ENCODE measurements at regions not wholly inside any gene's neighbourhood (a gene's known extent, or its start where the extent isn't known, plus 50 kb on each side); places are given as distances from the start of the nearest gene placed in this dataset.
A peak's percentile ranks its signal among the peaks of the same experiment; 100 is the strongest.

DNA sequence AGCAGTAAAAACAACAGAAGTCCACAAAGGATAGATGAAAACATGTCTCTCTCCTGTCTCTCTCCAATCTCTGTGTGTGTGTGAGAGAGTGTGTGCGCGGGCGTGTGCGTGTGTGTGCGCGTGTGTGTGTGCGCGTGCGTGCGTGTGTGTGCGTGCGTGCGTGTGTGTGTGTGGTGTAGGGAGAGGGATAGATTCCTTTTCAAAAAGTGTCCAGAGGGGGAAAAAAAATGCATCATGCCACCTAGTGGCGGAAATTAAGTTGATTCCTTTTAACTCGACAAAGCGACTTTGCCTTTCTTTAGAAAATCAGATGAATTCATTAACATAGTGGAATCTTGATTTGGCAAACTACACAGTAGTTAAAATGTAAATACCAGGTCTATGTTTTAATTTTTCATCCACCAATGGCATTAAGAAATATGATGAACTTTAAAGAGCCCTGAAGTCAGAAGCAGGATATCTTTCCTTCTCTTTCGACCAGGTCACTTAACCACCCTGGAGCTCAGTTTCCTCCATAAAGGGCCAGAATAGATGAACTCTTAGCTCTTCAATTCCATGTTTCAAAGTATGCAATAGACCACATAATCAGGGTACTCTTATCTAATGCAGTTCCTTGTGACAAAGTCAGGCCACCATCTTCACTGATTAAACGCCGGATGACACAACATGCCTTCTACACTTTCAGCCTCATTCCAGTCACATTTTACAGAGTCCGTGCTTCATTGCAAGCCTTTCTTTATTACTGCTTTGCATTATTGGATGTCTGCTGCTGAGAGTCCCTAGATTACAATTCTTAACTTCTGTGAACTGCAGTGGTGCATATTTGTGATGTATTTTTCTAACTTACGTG lies 162.8 kb downstream of the FBXO8 start:
- DNase-seq, result peak; percentile 86

DNA sequence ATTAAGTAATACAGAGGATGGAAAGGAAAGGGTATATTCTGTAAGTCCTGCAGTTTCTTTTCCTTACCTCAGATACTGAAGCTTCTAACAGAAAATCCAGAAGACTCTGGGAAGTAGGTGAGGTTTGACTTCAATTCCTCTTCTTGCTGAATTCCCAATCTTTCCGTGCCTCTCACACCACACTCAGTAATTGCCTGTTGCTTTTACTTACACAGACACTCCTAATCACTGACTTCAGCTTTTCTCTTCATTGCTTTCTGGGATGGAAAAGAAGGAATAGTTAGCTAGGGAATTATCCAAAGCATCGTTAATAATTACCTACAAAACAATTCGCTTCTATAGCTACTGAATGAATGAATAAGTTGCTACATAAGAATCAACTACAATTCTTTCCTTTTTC lies 163.6 kb downstream of the FBXO8 start:
- DNase-seq, result peak; percentile 0

DNA sequence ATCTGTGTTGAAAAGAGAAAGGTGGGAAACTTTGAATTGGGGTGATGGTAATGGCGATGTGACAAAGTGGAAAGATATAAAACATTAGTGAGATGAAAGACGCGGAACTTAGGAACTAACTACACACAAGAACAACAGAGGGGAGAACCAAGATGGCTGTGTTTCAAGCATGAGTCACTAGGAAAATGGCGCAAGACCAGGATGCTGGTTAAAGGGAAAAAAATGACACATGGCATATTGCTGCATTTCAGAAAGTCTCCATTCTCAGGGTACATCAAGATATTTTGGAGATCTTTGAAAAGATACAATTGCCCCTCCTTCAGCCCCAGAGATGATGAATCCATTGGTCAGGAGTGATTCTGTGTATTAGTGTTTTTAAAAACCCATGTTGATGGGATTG lies 164.4 kb downstream of the FBXO8 start:
- no peak for DNase-seq

DNA sequence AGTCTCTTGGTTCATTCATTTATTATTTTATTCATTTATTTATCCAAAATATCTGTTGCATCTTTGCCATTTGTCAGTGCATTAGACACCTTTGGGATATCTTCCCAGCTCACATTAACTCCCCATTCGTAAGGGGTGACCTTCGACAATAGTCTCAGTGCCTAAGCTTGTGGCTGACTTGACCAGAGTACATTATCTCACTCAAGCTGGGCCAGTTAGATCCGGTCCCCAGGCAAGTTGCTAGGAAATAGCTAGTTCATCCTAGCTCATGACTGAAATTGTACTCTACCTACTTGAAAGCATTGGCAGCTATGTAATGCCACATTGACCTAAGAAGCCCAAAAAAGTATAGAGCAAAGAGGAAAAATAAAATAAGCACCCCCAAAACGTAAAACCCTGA lies 165.3 kb downstream of the FBXO8 start:
- no peak for DNase-seq

DNA sequence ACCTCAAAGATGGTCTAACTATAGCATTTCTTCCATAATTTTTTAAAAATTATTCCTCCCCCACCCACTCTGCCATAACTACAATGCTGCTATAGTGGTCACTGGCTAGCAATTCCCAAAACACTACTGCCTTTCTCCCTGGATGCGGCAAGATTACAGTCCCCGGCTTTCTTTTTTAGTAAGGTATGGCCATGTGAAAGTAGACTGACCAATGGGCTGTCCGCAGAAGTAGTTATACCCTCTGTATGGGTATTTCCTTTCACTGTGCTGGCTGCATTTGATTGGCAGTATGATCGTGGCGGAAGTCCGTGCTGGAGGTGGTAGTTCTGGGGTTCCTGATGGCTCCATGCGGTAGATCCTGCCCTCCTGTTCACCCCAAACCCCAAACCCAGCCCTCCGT lies 166.0 kb downstream of the FBXO8 start:
- no peak for DNase-seq

DNA sequence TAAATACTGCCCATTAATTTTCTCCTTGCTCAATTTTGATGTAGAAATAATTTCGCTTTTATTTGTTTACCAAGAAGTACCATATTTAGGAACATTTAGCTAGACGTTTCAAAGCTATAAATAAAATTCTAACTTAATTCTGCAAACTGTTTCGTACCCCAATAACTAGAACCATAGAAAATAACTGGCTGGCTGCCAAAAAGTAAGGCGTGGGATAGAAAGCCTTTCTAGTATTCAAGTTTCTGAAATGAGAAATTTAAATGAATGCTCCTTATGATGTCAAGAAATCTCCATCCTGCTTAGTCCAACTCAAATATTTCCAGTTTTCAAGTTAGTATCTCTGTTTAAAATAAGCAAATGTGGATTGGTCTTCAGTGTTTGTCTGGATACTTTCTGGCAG lies 167.4 kb downstream of the FBXO8 start:
- no peak for DNase-seq

DNA sequence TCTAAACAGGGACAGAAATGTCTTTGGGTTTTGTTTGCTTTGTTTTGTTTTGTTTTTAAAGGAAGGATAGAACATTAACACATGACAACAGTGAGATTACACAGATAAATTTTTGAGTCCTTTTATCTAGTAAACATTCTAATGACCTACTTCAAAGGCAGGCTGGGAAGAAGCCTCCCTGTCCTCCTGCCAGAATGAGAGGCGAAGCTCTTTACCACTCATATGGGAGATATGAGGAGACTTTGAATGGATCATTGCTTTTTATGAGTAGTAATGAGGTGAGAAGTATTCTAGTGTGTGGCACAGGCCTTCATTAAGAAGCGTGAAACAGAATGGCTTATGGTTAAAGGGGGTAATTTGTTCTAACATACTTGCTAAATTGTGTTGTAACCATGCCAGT lies 172.0 kb downstream of the FBXO8 start:
- DNase-seq, result no peak

DNA sequence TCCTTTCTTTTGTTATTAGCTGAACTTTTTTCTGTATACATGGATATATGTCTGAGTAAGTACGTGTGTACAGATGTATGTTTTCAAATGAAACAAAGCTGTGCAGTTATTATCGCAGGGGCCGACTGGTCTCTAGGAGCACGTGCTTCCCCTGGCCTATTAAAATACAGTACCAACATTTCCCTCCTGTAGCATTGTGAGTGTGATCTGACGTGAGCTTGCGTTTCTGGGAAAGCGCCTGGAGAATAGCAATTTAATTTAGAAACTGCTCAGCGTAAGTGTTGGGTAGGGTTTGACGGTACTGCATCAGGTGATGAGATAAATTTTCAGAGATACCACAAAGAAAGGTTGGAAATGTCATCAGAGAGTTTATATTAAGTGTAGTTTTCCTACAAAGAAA lies 173.3 kb downstream of the FBXO8 start:
- no peak for DNase-seq

DNA sequence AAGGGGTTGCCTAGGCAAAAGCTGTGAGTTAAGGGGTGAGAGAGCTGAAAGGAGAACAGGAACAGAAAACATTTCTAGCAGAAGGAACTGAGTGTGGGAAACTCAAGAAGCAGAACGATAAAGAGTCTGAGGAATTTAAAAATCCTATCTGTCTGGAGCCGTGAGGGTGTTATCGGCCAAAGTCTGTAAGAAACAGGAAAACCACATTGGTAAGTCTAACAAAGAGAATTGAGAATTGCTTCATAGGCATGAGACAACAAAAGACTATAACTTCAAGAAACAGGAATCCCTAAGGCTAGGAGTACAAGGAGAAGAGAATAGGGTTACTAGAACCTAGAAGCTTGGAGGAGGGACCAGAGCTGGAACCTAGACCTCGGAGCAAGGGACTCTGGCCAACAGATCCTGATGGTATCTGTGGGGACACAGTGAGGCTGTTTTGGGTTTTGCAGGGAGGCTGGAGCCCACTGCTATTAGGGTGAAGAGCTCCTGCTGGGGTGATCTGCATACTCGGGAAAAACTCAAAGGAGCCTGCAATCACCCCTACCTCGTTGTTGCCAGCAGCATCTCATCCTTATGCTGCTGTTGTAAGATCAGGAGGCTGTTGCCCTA lies 175.6 kb downstream of the FBXO8 start:
- DNase-seq, result no peak

DNA sequence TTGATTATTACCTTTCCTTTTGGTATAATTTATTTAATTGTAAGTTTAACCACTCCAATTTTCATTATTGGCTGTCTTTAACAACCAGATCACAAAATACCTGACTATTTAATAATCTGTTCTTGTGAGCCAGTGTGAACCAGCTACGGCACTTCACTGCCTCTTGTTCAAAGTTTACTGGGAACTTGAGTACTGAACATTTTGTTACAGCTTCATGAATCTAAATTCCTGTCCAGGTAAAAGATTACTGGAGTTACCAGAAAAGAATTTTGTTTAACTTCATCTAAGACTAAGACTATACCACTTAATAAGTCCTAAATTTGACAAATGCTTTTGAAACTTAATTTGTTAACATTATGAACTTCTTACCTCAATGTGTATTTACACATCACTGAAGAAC lies 178.3 kb downstream of the FBXO8 start:
- no peak for DNase-seq

DNA sequence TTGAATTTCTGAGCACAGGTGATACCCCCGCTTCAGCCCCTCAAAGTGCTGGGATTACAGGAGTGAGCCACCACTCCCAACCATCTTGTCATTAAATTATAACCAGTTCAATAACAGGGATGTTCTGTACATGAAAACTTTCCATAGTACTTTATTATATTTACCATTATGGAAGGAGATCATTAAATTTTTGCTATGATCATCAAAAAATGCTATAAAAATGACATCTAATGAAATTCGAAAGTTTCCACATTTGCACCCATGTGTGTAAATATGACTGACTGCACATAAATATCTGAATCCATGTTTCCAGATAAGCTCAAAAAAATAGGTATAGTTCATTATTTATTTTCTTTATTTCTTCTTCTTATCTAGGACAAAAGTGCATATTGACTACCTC lies 182.6 kb downstream of the FBXO8 start:
- no peak for DNase-seq

DNA sequence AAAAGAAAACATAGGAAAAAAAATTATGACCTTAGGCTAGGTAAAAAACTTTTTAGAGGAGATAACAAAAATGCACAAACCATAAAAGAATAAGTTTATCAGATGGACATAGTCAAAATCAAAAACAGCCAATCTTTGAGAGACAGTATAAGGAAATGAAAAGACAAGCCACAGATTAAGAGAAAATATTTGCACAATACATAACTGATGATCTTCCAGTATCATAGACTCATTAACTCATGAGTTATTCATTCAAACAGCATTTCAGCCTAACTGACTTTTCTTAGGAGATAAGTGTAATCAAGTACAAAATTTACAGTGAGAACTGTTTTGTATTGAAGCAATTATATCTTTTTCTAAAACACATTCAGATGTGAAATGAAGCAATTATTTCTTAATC lies 183.8 kb downstream of the FBXO8 start:
- DNase-seq, result no peak

DNA sequence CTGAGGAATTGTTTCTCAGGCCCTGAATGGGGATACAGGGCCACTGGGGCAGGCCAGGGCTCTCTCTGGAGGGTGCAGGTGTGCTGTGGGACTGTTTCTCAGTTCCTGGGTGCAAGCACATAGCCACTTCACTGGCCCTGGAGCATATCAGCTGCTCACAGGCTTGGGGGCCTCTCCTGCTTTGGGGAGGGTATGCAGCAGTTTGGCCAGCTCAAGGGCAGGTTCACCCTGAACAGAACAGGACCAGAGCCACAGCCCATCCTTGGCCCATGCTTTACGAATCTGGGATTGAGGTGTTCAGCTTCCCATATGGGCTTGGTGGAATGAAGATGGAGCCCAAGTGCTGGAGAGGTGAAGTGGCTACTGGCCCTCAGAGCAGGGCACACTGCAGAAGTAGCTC lies 186.5 kb downstream of the FBXO8 start:
- no peak for DNase-seq

DNA sequence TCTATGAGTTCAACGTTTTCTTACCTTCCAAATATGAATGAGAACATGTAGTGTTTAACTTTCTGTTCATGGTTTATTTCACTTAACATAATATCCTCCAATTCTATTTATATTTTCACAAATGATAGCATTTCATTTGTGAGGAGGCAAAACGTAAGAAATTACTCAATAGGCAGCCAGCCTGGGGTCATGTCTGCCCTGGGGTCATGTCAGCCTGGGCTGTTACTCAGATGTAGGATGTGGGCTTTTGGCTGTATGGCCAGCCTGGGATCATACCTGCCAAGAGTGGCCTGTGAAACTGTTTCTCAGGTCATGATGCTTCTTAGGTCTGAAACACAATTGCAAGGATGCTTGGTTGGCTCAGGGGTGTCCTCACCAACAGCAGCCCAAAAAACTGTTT lies 187.0 kb downstream of the FBXO8 start:
- no peak for DNase-seq

DNA sequence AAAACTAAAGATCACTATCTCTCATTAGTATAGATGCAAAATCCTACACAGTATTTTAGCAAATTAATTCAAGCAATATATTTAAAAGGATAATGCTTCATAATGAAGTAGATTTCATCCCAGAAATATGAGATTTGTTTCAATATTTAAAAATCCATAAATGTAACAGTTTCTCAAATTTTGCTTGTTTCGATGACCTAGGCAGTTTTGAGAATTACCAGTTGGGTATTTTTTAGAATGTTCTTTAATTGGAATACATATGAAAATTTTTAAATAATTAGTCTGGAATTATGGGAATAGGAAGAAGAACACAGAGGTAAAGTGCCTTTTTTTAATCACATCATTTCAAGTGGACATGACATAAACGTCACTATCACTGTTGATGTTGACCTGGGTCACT lies 192.3 kb downstream of the FBXO8 start:
- no peak for DNase-seq

DNA sequence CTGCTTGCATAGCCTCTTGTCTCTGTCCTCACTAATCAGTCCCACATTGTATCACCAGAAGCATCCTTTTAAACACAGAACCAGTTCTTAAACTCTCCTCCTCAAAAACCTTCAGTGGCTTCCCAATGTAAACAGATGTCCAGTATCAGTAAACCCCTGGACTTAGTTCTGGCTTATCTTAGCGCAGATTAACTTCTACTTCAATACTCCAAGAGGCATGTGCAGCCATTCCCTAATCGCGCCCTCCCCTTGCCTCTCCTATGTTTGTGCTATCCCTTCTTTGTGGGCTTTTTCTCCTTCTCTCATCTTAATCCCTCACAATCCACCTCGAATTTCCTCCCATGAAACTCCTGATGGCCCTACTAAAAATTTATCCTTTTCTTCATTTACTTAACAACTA lies 193.8 kb downstream of the FBXO8 start:
- DNase-seq, result no peak

DNA sequence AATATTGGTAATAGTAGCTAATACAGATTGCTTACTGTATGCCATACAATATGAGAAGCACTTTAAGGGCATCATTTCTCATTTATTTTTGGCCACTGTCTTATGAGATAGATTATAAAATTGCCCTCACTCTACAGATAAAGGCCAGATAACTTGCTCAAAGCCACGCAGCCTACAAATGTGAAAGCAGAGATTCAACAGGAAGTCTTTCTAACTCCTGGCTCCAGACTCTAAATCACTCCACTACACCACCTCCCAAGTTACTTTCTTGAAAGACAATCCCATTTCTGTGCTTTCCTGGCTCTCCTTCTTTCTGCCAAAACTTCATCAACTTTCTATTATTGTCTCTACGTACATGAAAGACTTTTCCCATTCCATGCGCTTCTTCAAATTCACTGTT lies 194.7 kb downstream of the FBXO8 start:
- no peak for DNase-seq

DNA sequence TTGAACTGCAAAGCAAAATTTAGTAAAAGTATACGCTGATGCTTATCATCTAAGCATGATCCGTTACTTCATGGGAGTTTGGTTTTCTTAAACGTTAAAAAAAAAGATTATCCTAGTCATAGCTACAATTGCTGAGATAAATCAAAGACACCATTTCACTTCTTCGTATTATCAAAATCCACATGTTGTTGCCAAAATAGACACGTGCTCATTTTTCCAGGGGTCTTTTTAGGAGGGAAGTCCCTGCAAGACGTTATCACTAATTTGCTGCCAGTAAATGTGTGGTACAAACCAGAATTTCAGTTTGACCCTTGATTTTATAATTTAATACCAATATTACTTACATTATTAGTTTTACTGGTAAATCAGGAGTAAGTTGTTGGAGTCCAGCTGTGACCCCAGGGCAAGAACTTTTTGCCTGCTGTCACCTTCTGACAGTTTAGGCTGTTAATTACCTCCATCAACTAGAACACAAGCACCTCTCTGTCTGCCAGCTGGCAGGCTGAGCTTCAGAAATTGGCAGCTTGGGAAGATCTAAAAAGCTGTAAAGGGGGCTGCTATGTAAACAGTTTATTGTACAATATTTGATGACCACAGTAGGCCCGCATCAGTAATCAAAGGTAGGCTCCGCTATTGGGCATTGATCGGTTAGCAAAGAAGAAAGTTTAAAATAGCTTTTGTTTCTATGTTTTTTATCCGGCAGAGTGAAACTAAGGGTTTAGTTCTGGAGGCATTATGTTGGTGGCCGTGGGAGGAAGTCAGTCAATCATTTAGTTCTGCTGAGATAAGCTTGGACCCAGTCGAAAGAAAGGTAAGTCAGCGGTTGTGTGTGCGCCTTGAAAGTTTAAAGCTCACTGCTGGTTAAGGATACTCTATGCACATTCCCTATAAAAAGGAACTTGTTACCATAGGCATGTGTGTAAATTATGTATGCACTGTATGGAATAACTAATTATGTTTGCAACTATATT lies 196.4 kb downstream of the FBXO8 start:
- no peak for DNase-seq

DNA sequence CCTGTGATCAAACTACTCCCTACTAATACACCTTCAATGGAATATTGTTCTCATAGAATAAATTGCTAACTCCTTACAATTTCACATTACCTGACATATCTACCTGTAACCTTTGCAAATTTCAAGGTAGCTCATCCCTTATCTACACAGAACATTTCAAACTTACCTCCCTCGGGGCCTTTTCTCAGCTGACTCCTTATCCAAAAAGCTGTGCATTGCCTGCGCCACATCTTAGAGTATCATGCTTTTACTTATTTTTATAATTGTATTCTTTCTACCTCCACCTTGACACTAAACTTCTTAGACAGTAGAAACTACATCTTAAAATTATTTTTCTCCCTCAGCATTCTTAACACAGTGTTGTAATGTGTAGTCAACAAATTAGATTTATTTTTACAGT lies 198.5 kb downstream of the FBXO8 start:
- DNase-seq, result no peak

DNA sequence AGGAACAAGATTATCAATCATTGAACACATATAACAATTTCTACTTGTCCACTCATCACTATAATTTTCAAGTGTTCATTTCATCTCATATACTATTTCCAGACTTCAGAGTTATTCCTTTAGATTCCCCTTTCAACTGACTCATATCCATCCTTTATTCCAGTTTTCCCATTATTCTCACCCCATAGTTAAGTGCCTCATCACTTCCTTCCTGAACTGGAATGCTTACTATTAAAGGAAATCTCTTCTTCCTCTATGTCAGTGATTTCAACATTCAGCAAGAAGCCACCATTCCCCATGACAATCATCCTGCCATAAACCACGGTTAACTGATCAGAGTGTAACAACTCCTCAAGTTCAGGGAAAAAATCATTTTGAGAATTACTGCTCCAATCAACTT lies 198.9 kb downstream of the FBXO8 start:
- DNase-seq, result peak; percentile 46

DNA sequence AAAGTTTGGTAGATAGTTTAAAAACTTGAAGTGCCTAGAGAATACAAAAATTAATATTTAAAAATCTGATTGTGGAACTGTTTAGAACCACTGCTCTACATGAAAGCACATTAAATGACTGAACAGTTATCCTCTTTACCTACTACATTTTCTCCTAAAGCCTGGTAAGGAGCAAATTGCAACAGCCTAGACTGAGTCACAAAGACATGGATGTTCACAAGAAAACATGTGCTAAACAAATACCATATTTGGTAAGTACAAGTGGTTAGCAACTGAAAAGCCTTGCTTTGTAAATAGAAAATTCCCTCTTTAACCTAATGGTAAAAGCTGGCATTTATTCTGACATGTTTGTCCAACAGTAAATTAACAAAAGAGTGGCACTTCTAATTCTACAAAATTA lies 203.1 kb downstream of the FBXO8 start:
- no peak for DNase-seq

DNA sequence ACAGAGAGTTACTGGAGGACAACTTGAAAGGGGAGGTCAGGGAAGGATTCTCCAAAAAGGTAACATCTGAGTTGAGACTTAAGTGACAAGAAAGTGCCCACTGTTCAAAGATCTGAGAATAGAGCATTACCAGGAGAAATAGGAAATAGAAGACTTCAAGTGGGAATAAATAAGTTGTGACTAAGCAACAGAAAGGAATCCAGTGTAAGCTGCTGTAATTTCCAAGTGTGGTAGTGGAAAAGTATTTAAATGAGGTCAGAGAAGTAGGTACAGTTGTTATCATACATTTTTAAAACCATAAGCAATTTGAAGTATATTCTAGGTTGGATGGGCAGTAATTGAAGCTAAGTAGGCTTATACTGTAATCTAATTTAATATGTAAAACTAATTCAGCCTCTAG lies 211.9 kb downstream of the FBXO8 start:
- no peak for DNase-seq

DNA sequence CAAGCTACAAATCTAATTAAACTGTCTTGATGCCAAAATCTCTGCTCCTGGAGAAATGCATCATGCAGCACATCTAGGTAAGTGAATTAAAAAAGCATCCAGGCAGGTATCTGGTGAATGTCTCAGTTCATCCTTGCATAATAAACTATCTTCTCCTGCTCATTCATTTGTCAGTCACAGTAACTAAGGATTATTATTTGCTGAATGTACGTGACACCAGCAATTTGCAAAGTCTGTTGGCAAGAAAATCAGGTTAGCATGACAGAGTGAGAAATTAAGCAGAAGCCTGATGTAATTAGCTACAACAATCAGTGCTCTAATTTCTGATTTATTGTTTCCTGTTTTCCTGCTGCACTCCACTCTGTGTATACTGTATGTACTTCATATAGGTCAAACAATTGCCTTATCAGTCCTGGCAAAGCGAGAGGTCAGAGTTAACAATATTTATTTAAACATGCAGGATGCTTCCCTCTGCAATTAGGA lies 213.6 kb downstream of the FBXO8 start:
- no peak for DNase-seq
